M059J (cell line): ENCODE measurements at regions not wholly inside any gene's neighbourhood (a gene's known extent, or its start where the extent isn't known, plus 50 kb on each side); places are given as distances from the start of the nearest gene placed in this dataset.

Experiments used
- DNase-seq: peaks from one replicate; pipeline ENCODE4 v3.0.0-alpha.2; 2012; ENCODE audit warnings: low read depth

GRCh38 chr22:47692811-47693210, 930.4 kb downstream of the TBC1D22A start:
- no peak for DNase-seq

GRCh38 chr22:47691152-47691895, 928.9 kb downstream of the TBC1D22A start:
- DNase-seq, result no peak

DNA sequence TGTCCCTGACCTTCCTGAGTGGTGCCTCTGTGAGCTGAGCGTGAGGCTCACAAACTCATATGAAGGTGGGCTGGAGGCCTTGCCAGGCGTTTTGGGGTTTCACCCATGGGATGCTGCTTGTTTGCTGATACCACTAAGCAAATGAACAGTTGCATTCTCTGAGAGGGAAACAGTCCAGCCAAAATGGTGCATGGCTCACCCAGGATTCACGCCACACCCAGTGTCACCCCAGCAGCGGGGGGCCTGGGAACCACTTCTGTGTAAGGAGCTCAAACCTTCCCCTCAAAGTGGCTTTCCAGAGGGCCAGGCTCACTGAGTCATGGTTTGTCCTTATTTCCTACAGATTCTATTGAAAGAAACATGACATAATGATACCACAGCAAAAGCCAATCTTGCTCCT, 928.1 kb downstream of the TBC1D22A start:
- DNase-seq, result no peak

DNA sequence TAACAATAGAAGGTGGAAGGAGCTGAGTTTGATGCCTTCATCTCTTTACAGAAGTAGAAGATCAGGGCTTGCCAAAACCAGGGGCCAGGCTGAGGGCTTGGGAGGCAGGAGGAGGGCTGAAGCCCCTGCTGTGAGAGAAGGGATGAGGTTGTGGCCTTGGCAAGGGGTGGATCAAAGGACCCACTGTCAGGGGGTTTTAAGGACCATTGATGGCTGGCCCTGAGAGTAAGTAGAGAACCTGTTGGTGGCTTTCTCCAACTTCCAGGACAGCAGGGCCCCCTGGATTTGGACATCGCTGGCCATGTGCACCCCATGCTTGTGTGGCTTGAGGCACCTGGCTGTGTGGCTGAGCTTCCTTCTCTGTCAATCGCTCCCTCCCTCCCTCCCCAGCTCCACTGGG, 927.7 kb downstream of the TBC1D22A start:
- DNase-seq, result no peak

DNA sequence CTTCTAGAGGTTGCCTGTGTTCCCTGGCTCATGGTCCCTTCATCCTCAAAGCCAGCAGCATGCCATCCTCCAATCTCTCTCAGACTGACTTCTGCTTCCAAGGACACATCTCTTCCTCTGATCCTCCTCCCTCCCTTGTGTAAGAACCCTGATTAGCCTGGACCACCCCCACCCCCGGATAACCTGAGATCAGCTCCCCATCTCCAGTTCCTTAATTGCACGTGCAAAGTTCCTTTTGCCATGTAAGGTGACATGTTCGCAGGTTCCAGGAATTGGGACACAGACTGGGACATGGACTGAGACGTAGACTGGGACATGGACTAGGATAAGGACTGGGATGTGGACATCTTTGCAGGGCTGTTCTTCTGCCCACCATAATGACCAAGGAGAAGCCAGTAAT, 925.3 kb downstream of the TBC1D22A start:
- DNase-seq, result no peak

- DNase-seq, result no peak
Measured at GRCh38 chr22:47687346-47687655, 924.9 kb downstream of the TBC1D22A start.

DNA sequence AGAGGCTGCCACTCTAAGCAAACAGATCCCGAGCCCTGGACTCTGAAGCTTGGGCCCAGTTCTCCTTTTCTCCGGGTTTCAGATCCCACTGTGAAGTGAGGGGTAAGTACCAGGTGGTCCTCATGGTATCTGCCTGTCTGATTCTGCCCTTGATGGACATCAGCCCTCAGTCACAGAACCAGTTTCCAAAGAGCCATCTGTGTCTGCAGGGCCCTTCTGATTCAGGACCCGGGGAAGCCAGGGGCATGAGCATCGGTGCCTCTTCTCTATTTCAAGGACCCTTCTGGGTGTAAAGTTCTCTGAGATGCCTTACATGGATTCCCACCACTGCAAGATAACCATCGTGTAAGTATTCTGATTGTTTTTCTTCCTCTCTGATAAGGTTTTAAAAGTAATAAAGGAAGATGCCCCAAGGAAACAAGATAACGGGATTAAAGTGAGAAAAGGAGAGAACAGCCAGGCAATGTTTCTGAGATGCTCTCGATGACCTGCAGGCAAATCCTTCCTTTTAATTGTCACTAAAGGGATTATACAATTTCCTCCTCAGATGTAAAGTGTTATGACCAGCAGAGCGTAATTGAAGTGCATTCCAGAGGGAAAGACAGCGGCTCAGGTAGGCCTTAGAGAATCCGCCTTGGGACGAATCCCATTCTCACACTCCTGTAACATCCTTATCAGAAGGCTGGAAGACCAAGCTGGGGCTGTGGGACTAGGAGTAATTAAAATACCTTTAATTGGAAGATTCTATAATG, 924.3 kb downstream of the TBC1D22A start:
- no peak for DNase-seq

DNA sequence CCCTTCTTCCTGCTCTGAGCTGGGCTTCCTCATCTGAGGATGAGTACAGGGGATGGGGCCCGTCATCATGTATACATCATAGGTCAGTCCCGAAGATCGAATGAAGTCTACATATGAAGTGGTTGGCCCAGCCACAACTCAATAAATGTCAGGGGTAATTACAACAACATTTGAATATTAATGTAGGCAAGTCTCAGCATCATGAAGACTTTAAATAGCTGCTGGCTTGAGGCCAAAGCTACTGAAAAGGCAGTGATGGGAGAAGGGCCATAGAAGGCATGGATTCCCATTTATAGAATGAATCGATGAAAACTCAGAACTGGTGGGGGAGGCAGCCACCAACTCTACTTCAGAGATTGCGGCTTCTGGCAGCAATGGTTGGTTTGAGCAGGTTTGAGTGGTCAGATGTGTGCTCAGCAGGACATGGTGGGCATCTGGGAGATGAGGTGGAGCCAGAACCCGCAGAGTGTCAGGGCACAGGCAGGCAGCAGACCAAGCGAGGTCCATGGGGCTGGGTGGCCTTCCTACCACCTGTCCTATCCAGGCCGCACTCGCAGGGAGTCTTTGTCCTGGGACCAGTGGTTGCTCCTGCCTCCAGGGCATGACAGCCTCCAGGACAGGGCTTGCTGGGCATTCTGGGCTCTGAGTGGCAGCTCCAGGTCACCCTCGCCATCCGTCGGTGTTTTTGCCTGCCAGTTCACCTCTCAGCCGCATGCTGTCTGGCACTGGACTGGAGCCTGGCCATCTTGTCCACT, 919.1 kb downstream of the TBC1D22A start:
- DNase-seq, result no peak

GRCh38 chr22:47678636-47679287, 916.3 kb downstream of the TBC1D22A start:
- no peak for DNase-seq

DNA sequence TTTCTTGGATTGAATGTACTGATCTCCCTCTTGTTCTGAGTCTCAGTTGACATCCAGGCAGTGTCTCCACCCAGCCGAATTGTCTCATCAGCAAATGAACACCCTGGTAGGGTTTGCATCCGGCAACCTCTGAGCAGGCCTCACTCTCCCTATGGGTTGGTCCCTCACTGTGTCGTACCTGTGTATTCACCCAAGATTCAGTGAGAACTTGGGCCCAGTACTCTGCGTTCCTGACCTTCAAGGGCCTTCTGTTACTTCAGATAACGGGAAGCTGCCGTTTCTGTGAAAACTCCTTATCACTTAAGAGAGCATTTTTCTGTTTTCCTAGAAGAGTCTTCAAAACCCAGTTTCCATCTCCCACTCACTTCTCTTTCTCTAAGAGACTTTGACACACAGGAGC, 915.6 kb downstream of the TBC1D22A start:
- DNase-seq, result no peak

- DNase-seq, result no peak
Measured at GRCh38 chr22:47676685-47677084, 914.2 kb downstream of the TBC1D22A start.

GRCh38 chr22:47674600-47674999, 912.1 kb downstream of the TBC1D22A start:
- no peak for DNase-seq

- DNase-seq, result no peak
Measured at GRCh38 chr22:47673557-47673956, 911.1 kb downstream of the TBC1D22A start.

- no peak for DNase-seq
Measured at GRCh38 chr22:47672526-47672925, 910.1 kb downstream of the TBC1D22A start.

DNA sequence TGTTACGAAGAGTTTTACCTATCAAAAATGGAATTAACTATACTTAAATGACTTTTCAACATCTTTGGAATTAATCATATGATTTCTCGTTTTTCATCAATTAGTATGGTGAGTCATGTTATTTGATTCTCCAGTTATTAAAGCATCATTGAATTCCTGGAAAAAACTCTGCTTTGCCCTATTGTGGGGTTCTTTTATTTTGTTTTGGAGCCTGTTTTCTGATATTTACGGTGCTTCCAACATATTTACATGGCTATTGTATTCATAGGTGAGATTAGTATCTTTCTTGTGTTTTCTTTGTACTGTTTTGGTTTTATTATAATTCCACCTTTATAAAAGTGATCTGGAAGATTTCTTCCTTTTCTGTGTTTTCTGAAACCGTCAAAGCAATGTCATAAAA, 902.7 kb downstream of the TBC1D22A start:
- DNase-seq, result no peak

- DNase-seq, result no peak
Measured at GRCh38 chr22:47663615-47664605, 901.5 kb downstream of the TBC1D22A start.

GRCh38 chr22:47659467-47660223, 897.2 kb downstream of the TBC1D22A start:
- DNase-seq, result no peak

- no peak for DNase-seq
Measured at GRCh38 chr22:47658182-47658581, 895.7 kb downstream of the TBC1D22A start.

- DNase-seq, result no peak
Measured at GRCh38 chr22:47657224-47657623, 894.8 kb downstream of the TBC1D22A start.

DNA sequence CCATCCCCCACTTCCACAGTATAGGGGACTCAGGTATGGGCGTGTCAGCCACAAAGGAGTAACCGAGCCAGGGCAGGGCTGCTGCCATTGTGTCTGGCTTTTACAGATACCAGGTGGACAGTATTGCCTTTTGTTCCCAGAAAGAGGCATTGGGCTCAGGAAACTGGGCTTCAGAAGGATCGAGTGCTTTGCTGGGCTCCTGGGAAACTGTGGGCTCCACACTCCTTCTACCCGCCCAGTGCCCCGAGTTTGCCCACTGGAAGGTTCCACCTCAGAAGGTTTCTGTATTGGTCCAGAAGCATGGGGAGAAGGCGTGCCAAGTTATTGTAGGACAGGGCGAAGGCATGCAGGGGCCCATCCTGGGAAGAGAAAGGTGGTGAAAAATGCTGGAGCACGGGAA, 894.4 kb downstream of the TBC1D22A start:
- no peak for DNase-seq
